Neural cell (in vitro differentiated cells): ENCODE measurements at regions not wholly inside any gene's neighbourhood (a gene's known extent, or its start where the extent isn't known, plus 50 kb on each side); places are given as distances from the start of the nearest gene placed in this dataset.
A peak's percentile ranks its signal among the peaks of the same experiment; 100 is the strongest.

Experiments
- H2AFZ ChIP-seq: fragments of 200-600, 300-800 bp; sonication (generic), shearing (Covaris generic); 2 replicates; pipeline ENCODE4 v1.6.0; 2014; ENCODE audit warnings: low read depth, mild to moderate bottlenecking, antibody characterized with exemption, low read length, moderate library complexity
- H3F3A ChIP-seq: fragments of 200-600 bp; shearing (Covaris generic); 2 replicates; pipeline ENCODE4 v1.6.1; 2016; ENCODE audit warnings: mild to moderate bottlenecking, moderate library complexity, mixed read lengths, antibody characterized with exemption, low read length; ENCODE audit not compliant: insufficient read depth, poor library complexity, severe bottlenecking
- H3K27ac ChIP-seq: fragments of 200-600, 300-800 bp; sonication (generic), shearing (Covaris generic); 2 replicates; pipeline ENCODE4 v1.5.1; 2014; ENCODE audit warnings: mild to moderate bottlenecking, low read length, moderate library complexity
- H3K27me3 ChIP-seq: fragments of 300-800, 200-600 bp; sonication (generic), shearing (Covaris generic); 2 replicates; pipeline ENCODE4 v1.6.0; 2014; ENCODE audit warnings: mild to moderate bottlenecking, low read depth, low read length, moderate library complexity; ENCODE audit not compliant: insufficient read depth
- H3K36me3 ChIP-seq: fragments of 300-800, 200-600 bp; sonication (generic), shearing (Covaris generic); 2 replicates; pipeline ENCODE4 v1.5.1; 2014; ENCODE audit warnings: mild to moderate bottlenecking, antibody characterized with exemption, low read length, moderate library complexity; ENCODE audit not compliant: insufficient read depth
- H3K4me2 ChIP-seq: fragments of 300-800, 200-600 bp; sonication (generic), shearing (Covaris generic); 2 replicates; pipeline ENCODE4 v1.6.0; 2014; ENCODE audit warnings: mild to moderate bottlenecking, low read length
- H3K4me3 ChIP-seq: fragments of 300-800, 200-600 bp; sonication (generic), shearing (Covaris generic); 2 replicates; pipeline ENCODE4 v1.5.1; 2014; ENCODE audit warnings: mild to moderate bottlenecking, low read length, moderate library complexity
- H3K79me2 ChIP-seq: fragments of 200-600 bp; shearing (Covaris generic); replicated peaks from 2 replicates; pipeline ENCODE4 v1.6.0; 2014; ENCODE audit warnings: mild to moderate bottlenecking, low read length, moderate library complexity; ENCODE audit not compliant: insufficient read depth
- H3K9ac ChIP-seq: fragments of 300-800, 200-600 bp; sonication (generic), shearing (Covaris generic); 2 replicates; pipeline ENCODE4 v1.6.1; 2016; ENCODE audit warnings: mild to moderate bottlenecking, low read length, mixed read lengths
- H3K9me2 ChIP-seq: fragments of 200-600 bp; shearing (Covaris generic); 2 replicates; pipeline ENCODE4 v1.6.1; 2016; ENCODE audit warnings: mild to moderate bottlenecking, low read length, mixed read lengths; ENCODE audit not compliant: insufficient read depth
- H3K9me3 ChIP-seq: fragments of 200-600, 300-800 bp; sonication (generic), shearing (Covaris generic); 2 replicates; pipeline ENCODE4 v1.6.1; 2016; ENCODE audit warnings: mild to moderate bottlenecking, mixed run types, low read length, moderate library complexity, mixed read lengths
- H4K20me1 ChIP-seq: fragments of 200-600 bp; shearing (Covaris generic); 2 replicates; pipeline ENCODE4 v1.6.1; 2016; ENCODE audit warnings: mild to moderate bottlenecking, mixed run types; ENCODE audit not compliant: insufficient read depth
- CTCF ChIP-seq: fragments of 450-650 bp; IDR thresholded peaks from 2 replicates; pipeline ENCODE4 v1.5.1; 2014; ENCODE audit warnings: antibody characterized with exemption, mild to moderate bottlenecking, moderate library complexity; ENCODE audit not compliant: poor library complexity, severe bottlenecking
- EP300 ChIP-seq: fragments of 450-650 bp; conservative IDR thresholded peaks from 2 replicates; pipeline ENCODE4 v1.6.1; 2014; ENCODE audit warnings: antibody characterized with exemption, mild to moderate bottlenecking, moderate library complexity; ENCODE audit not compliant: poor library complexity, severe bottlenecking
- EZH2 ChIP-seq: fragments of 200-600, 300-800 bp; shearing (Covaris generic), sonication (generic); IDR thresholded peaks from 2 replicates; pipeline ENCODE4 v1.6.1; 2014; ENCODE audit warnings: antibody characterized with exemption, low read length, borderline replicate concordance, mild to moderate bottlenecking; ENCODE audit not compliant: insufficient read depth, poor library complexity, severe bottlenecking
- MXI1 ChIP-seq: fragments of 450-650 bp; conservative IDR thresholded peaks from 2 replicates; pipeline ENCODE4 v1.6.1; 2014; ENCODE audit warnings: antibody characterized with exemption, mild to moderate bottlenecking; ENCODE audit not compliant: poor library complexity, severe bottlenecking
- POLR2AphosphoS5 ChIP-seq: IDR thresholded peaks from 2 replicates; pipeline ENCODE4 v1.6.1; 2012
- RAD21 ChIP-seq: fragments of 450-650 bp; conservative IDR thresholded peaks from 2 replicates; pipeline ENCODE4 v1.6.1; 2014; ENCODE audit warnings: antibody characterized with exemption, mild to moderate bottlenecking, moderate library complexity
- REST ChIP-seq: IDR thresholded peaks from 2 replicates; pipeline ENCODE4 v1.6.1; 2012; ENCODE audit warnings: borderline replicate concordance
- SMC3 ChIP-seq: fragments of 450-650 bp; conservative IDR thresholded peaks from 2 replicates; pipeline ENCODE4 v1.6.1; 2014; ENCODE audit warnings: antibody characterized with exemption, mild to moderate bottlenecking, moderate library complexity; ENCODE audit not compliant: poor library complexity
- TAF1 ChIP-seq: IDR thresholded peaks from 2 replicates; pipeline ENCODE4 v1.6.1; 2012; ENCODE audit warnings: low read depth

GRCh38 chr13:65530688-65531087, 1699.4 kb downstream of the PCDH9 start:
- Histone ChIP-seq H3K9ac (no peak overlapping the region), H4K20me1 (no peaks in the 10 kb centered on the region), H3K4me3 (no peak overlapping the region), H3K9me3 (no peaks in the 10 kb centered on the region), H3K27me3 (no peaks in the 10 kb centered on the region), H3K79me2 (no peaks in the 10 kb centered on the region), H3K9me2 (no peaks in the 10 kb centered on the region), H3F3A (no peaks in the 10 kb centered on the region), H3K36me3 (no peaks in the 10 kb centered on the region), H3K27ac (no peak overlapping the region), H3K4me2 (no peak overlapping the region), H2AFZ (no peak overlapping the region)
- TF ChIP-seq REST (no peak), POLR2AphosphoS5 (no peak), EZH2 (no peak), MXI1 (no peak), SMC3 (no peak)

- no peak overlapping the region for H3K9ac ChIP-seq
- H3K36me3 ChIP-seq: no peaks in the 10 kb centered on the region
- no peaks in the 10 kb centered on the region for H3K9me2 ChIP-seq
- no peaks in the 10 kb centered on the region for H3K79me2 ChIP-seq
- H3K4me3 ChIP-seq: no peak overlapping the region
- H3K9me3 ChIP-seq: no peaks in the 10 kb centered on the region
- no peak for TF ChIP-seq SMC3
- H2AFZ ChIP-seq: no peak overlapping the region
- no peak overlapping the region for H3K27ac ChIP-seq
- H3K27me3 ChIP-seq: no peaks in the 10 kb centered on the region
- H4K20me1 ChIP-seq: no peaks in the 10 kb centered on the region
- no peak overlapping the region for H3K4me2 ChIP-seq
- no peaks in the 10 kb centered on the region for H3F3A ChIP-seq
Measured at GRCh38 chr13:65529541-65529940, 1700.6 kb downstream of the PCDH9 start.

GRCh38 chr13:65508745-65509144, 1721.4 kb downstream of the PCDH9 start:
- Histone ChIP-seq H3F3A (no peaks in the 10 kb centered on the region), H3K9ac (no peak overlapping the region), H2AFZ (no peak overlapping the region), H3K27ac (peak overlapping the region; percentile 40), H3K4me2 (no peak overlapping the region), H3K79me2 (no peaks in the 10 kb centered on the region), H3K9me2 (no peaks in the 10 kb centered on the region), H3K27me3 (no peaks in the 10 kb centered on the region), H4K20me1 (no peaks in the 10 kb centered on the region), H3K36me3 (no peaks in the 10 kb centered on the region), H3K4me3 (no peak overlapping the region), H3K9me3 (no peaks in the 10 kb centered on the region)
- no peak for TF ChIP-seq SMC3
- TF ChIP-seq CTCF: no peak
- no peak for TF ChIP-seq REST
- no peak for TF ChIP-seq EP300
- no peak for TF ChIP-seq EZH2
- TF ChIP-seq MXI1: no peak
- TF ChIP-seq POLR2AphosphoS5: no peak
- TF ChIP-seq RAD21: no peak
- no peak for TF ChIP-seq TAF1
